ENCODE measurements at regions not wholly inside any gene's neighbourhood (a gene's known extent, or its start where the extent isn't known, plus 50 kb on each side); places are given as distances from the start of the nearest gene placed in this dataset.

GRCh38 chr2:6025391-6025790, 333.2 kb downstream of the SOX11 start:
- no peak for TF ChIP-seq CTCF (conservative IDR thresholded peaks at IDR 0.05; ENCODE audit: control insufficient read depth, insufficient read depth, low read depth, low read length)
- no peak for DNase-seq (ENCODE audit: low read depth)
- no peak overlapping the region for H3K4me3 ChIP-seq (ENCODE audit: control insufficient read depth, low read depth, low read length)

DNA sequence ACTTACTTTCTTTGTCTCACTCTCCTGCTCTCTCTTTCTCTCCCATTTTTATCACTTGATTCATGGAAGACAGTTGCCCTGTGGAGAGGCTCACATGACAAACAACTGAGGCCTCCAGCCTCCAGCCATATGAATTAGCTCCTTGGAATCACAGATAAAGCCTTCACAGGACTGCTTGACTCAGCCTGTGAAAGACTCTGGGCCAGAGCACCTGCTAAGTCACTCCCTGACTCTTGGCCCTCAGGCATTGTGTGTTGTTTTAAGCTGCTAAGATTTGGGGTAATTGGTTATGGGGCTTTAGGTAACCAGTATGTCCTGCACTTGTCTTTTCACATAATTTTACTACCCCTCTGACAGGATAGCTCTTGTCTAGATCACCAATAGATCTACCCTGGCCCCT, 334.9 kb downstream of the SOX11 start:
- no peak for TF ChIP-seq CTCF (conservative IDR thresholded peaks at IDR 0.05; ENCODE audit: control insufficient read depth, insufficient read depth, low read depth, low read length)
- DNase-seq (ENCODE audit: low read depth), result no peak
- H3K4me3 ChIP-seq (ENCODE audit: control insufficient read depth, low read depth, low read length), result no peak overlapping the region

GRCh38 chr2:6031200-6031867, 339.1 kb downstream of the SOX11 start:
- no peak overlapping the region for H3K4me3 ChIP-seq (ENCODE audit: control insufficient read depth, low read depth, low read length)
- DNase-seq (ENCODE audit: low read depth), result no peak
- TF ChIP-seq CTCF (conservative IDR thresholded peaks at IDR 0.05; ENCODE audit: control insufficient read depth, insufficient read depth, low read depth, low read length), result no peak

DNA sequence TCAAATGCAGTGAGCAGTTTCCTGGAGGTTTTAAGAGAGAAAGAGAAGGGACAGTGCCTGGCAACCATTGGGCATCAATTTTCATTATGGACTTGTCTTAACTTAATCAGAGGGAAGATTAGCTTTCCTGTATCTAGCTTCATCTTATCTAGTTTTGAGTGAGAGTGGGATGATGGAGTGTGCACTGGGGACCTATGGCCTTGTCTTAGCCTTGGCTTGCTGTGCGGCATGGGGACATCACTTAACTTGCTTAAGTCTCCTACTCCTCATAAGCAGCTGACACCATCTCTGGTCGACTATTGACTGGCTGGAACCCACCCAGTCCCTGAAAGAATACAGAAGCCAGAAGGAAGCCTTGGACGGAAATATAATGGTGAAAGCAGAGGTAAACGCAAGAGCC, 344.0 kb downstream of the SOX11 start:
- TF ChIP-seq CTCF (conservative IDR thresholded peaks at IDR 0.05; ENCODE audit: control insufficient read depth, insufficient read depth, low read depth, low read length), result no peak
- H3K4me3 ChIP-seq (ENCODE audit: control insufficient read depth, low read depth, low read length), result no peak overlapping the region
- DNase-seq (ENCODE audit: low read depth), result no peak

DNA sequence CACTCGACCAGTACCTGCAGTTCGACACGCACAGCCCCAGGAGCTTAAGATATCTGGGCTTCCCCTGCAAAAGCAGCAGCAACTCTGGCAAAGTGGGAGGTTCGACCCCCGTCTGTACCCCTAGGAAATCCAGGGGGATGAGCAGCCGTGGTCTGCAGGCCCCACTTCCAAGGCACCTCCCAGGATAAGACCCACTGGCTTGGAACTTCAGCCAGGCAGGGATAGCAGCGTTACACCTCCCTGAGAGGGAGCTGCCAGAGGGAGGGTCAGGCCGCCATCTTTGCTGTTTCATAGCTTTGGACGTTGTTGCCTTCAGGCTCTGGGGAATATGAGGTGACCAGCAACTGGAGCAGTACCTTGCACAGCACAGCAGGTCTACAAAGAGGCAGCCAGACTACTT, 351.1 kb downstream of the SOX11 start:
- DNase-seq (ENCODE audit: low read depth), result no peak
- no peak for TF ChIP-seq CTCF (conservative IDR thresholded peaks at IDR 0.05; ENCODE audit: control insufficient read depth, insufficient read depth, low read depth, low read length)

DNA sequence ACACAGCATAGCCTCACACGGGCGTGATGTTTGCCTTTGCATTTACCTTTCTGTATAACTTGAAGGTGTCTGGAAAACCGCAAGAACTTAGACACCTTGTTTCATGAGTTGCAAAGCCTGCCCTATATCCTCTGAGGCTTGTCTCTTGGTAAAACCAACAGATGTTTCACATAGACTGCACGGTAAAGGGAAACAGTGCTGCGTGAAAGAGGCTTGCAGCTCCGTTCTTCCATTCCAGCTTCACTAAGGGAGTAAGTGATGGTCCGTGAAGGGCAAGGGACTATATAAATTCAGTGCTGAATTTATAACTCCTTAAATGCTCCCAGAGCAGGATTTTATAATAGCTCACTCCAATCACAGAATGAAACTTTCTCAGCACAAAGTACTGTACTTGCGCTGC, 360.5 kb downstream of the SOX11 start:
- no peak for TF ChIP-seq CTCF (conservative IDR thresholded peaks at IDR 0.05; ENCODE audit: control insufficient read depth, insufficient read depth, low read depth, low read length)
- H3K4me3 ChIP-seq (ENCODE audit: control insufficient read depth, low read depth, low read length), result no peak overlapping the region
- no peak for DNase-seq (ENCODE audit: low read depth)

More for the DNA sequence above, 351.1 kb downstream of the SOX11 start:
- no peak overlapping the region for H3K4me3 ChIP-seq (ENCODE audit: control insufficient read depth, low read depth, low read length)

DNA sequence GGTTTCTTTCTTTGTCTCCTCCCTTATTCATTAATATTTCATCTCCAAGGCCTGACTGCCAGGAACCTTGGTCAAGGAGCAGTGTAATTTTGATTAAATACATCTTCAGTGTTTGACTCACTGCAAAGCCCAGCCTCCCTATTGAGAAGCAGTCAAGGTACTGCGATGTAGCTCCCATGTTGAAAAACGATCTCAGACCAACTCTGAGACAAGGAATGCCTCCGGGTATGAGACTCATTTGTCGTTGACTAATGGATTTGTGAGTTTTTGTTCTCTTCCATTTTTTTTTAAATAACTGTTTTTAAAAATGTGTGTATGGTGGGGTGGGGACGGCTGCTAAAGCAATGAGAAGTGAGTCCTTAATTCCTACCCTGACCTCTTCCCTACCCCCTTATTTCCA, 361.6 kb downstream of the SOX11 start:
- DNase-seq (ENCODE audit: low read depth), result no peak
- H3K4me3 ChIP-seq (ENCODE audit: control insufficient read depth, low read depth, low read length), result no peak overlapping the region
- TF ChIP-seq CTCF (conservative IDR thresholded peaks at IDR 0.05; ENCODE audit: control insufficient read depth, insufficient read depth, low read depth, low read length), result no peak
